ENCODE measurements at regions not wholly inside any gene's neighbourhood (a gene's known extent, or its start where the extent isn't known, plus 50 kb on each side); places are given as distances from the start of the nearest gene placed in this dataset.

- TF ChIP-seq CTCF (IDR thresholded peaks at IDR 0.05; ENCODE audit: low read depth, low read length, poor library complexity, severe bottlenecking): no peak
- no peak for TF ChIP-seq EZH2phosphoT487 (IDR thresholded peaks at IDR 0.05; ENCODE audit: borderline replicate concordance, low read length)
Observed at GRCh38 chr15:85892232-85892631, 97.5 kb upstream of the KLHL25 start.
